GM12878 (cell line): ENCODE measurements at regions not wholly inside any gene's neighbourhood (a gene's known extent, or its start where the extent isn't known, plus 50 kb on each side); places are given as distances from the start of the nearest gene placed in this dataset.

Source experiments
- ATAC-seq: fragments of 200-7000 bp; cut with Tn5 transposase; 3 replicates; pipeline ENCODE4 v1.9.1; 2020; ENCODE audit warnings: mild to moderate bottlenecking, moderate library complexity
- BruUV-seq: library from RNA; stranded (reverse); fragments of 400-500 nt; replicated peaks from 2 replicates; lab custom pipeline; 2021; lab: Mats Ljungman, UMichigan
- CTCF ChIA-PET: fragments of 300-600 bp; sonication (Branson Sonifier 250); formaldehyde crosslinking; extraction: SDS; loops from one replicate; lab custom pipeline; 2021; ENCODE audit warnings: inconsistent platforms; lab: Yijun Ruan, JAX
- POLR2A ChIA-PET: fragments of 350-600 bp; formaldehyde crosslinking; extraction: SDS; loops from one replicate; lab custom pipeline; 2021; ENCODE audit warnings: inconsistent platforms; lab: Charles Lee
- RAD21 ChIA-PET: fragments of 300-600 bp; sonication (Branson Sonifier 250); formaldehyde crosslinking; loops from one replicate; lab custom pipeline; 2023; ENCODE audit warnings: antibody characterized with exemption; ENCODE audit not compliant: unreplicated experiment; lab: Charles Lee
- SMC1A ChIA-PET: fragments of 300-600 bp; sonication (Branson Sonifier 250); formaldehyde crosslinking; loops from one replicate; lab custom pipeline; 2023; ENCODE audit not compliant: unreplicated experiment, uncharacterized antibody; lab: Charles Lee
- DNase-seq: peaks from one replicate; pipeline ENCODE4 v3.0.0-alpha.2; 2011; ENCODE audit warnings: low read depth, low spot score
- FAIRE-seq: peaks from 3 replicates; lab custom pipeline; 2011; peaks lifted over from hg19 to GRCh38; lab: Jason Lieb, UNC
- H2AFZ ChIP-seq: 2 replicates; pipeline ENCODE4 v1.6.0; 2011; ENCODE audit warnings: low read depth, low read length, control low read depth; ENCODE audit not compliant: control insufficient read depth
- H3K27ac ChIP-seq: 2 replicates; pipeline ENCODE4 v1.5.1; 2011; ENCODE audit warnings: control low read depth; ENCODE audit not compliant: control insufficient read depth, insufficient read depth
- H3K27me3 ChIP-seq, 2 experiments: replicated peaks in 1 of 2; 2 replicates each; pipeline versions ENCODE4 v1.6.0 to v1.6.1; 2011; ENCODE audit warnings: low read length in 1 of 2; ENCODE audit not compliant: control insufficient read depth in 2 of 2, insufficient read depth in 2 of 2
- H3K36me3 ChIP-seq, 2 experiments: 2 replicates each; pipeline ENCODE4 v1.5.1; 2011; ENCODE audit warnings: low read length in 1 of 2; ENCODE audit not compliant: control insufficient read depth in 2 of 2, insufficient read depth in 2 of 2
- H3K4me1 ChIP-seq: 2 replicates; pipeline ENCODE4 v1.6.1; 2011; ENCODE audit warnings: mild to moderate bottlenecking, low read length, moderate library complexity, mixed read lengths; ENCODE audit not compliant: control insufficient read depth, insufficient read depth
- H3K4me2 ChIP-seq: 2 replicates; pipeline ENCODE4 v1.6.0; 2011; ENCODE audit warnings: control low read depth; ENCODE audit not compliant: control insufficient read depth, insufficient read depth
- H3K4me3 ChIP-seq: fragments of 200-600 bp; sonication (generic); 2 replicates; pipeline ENCODE4 v1.5.1; 2016
- H3K79me2 ChIP-seq: 2 replicates; pipeline ENCODE4 v1.6.0; 2011; ENCODE audit warnings: low read length; ENCODE audit not compliant: control insufficient read depth, insufficient read depth
- H3K9ac ChIP-seq: 2 replicates; pipeline ENCODE4 v1.8.0; 2011; ENCODE audit warnings: low read length, control low read depth, mixed read lengths; ENCODE audit not compliant: control insufficient read depth, insufficient read depth
- H3K9me3 ChIP-seq: replicated peaks from 3 replicates; pipeline ENCODE4 v1.5.1; 2011; ENCODE audit warnings: mild to moderate bottlenecking, low read length; ENCODE audit not compliant: control insufficient read depth, insufficient read depth
- H4K20me1 ChIP-seq: 2 replicates; pipeline ENCODE4 v1.6.0; 2011; ENCODE audit not compliant: control insufficient read depth, insufficient read depth
- ATF3 ChIP-seq: IDR thresholded peaks from 2 replicates; pipeline ENCODE4 v1.6.1; 2011; ENCODE audit warnings: low read depth, mild to moderate bottlenecking, low read length, moderate library complexity, borderline replicate concordance; ENCODE audit errors: extremely low read depth
- BACH1 ChIP-seq: fragments of 450-650 bp; IDR thresholded peaks from 2 replicates; pipeline ENCODE4 v1.6.1; 2017; ENCODE audit warnings: mild to moderate bottlenecking, borderline replicate concordance
- BHLHE40 ChIP-seq, 2 experiments: fragments of 450-650 bp in 1 of 2; IDR thresholded peaks; 2 replicates each; pipeline ENCODE4 v1.6.1; 2011 to 2017; ENCODE audit warnings: low read depth in 2 of 2, borderline replicate concordance in 1 of 2, improper control_type of control experiment in 1 of 2, low read length in 1 of 2, mild to moderate bottlenecking in 1 of 2
- GATAD2B ChIP-seq: fragments of 450-650 bp; conservative IDR thresholded peaks from 2 replicates; pipeline ENCODE4 v1.6.1; 2017; ENCODE audit warnings: low read depth, mild to moderate bottlenecking, moderate library complexity
- HDAC6 ChIP-seq: fragments of 200-600 bp; sonication (generic); IDR thresholded peaks from one replicate; pipeline ENCODE4 v1.8.0; 2017; ENCODE audit warnings: antibody characterized with exemption; ENCODE audit not compliant: unreplicated experiment
- IKZF1 ChIP-seq: fragments of 450-650 bp; conservative IDR thresholded peaks from 2 replicates; pipeline ENCODE4 v1.6.1; 2017; ENCODE audit warnings: antibody characterized with exemption, mild to moderate bottlenecking
- IRF3 ChIP-seq: fragments of 450-650 bp; IDR thresholded peaks from 2 replicates; pipeline ENCODE4 v1.6.1; 2014; ENCODE audit warnings: mild to moderate bottlenecking
- KLF5 ChIP-seq: fragments of 450-650 bp; IDR thresholded peaks from 2 replicates; pipeline ENCODE4 v1.6.1; 2014; ENCODE audit warnings: mild to moderate bottlenecking; ENCODE audit not compliant: partially characterized antibody
- MXI1 ChIP-seq: fragments of 150-350 bp; IDR thresholded peaks from 2 replicates; pipeline ENCODE4 v1.6.1; 2011; ENCODE audit warnings: low read depth, mild to moderate bottlenecking, inconsistent platforms, low read length, improper control_type of control experiment
- POLR2A ChIP-seq: IDR thresholded peaks from 2 replicates; pipeline ENCODE4 v1.6.1; 2011; ENCODE audit warnings: low read depth, mild to moderate bottlenecking, low read length
- RB1 ChIP-seq: fragments of 450-650 bp; formaldehyde crosslinking; IDR thresholded peaks from 2 replicates; pipeline ENCODE4 v1.6.1; 2017; ENCODE audit warnings: mild to moderate bottlenecking, borderline replicate concordance
- REST ChIP-seq: IDR thresholded peaks from 2 replicates; pipeline ENCODE4 v1.6.1; 2012; ENCODE audit warnings: mild to moderate bottlenecking, low read depth, low read length
- USF2 ChIP-seq: IDR thresholded peaks from 2 replicates; pipeline ENCODE4 v1.6.1; 2011; ENCODE audit warnings: low read depth, low read length, improper control_type of control experiment, borderline replicate concordance
- WRNIP1 ChIP-seq: IDR thresholded peaks from 2 replicates; pipeline ENCODE4 v1.6.1; 2011; ENCODE audit warnings: low read depth, low read length, improper control_type of control experiment, borderline replicate concordance
- ZNF207 ChIP-seq: fragments of 450-650 bp; IDR thresholded peaks from 2 replicates; pipeline ENCODE4 v1.6.1; 2014; ENCODE audit warnings: antibody characterized with exemption, mild to moderate bottlenecking, borderline replicate concordance
- ZNF274 ChIP-seq: IDR thresholded peaks from one replicate; pipeline ENCODE4 v1.8.0; 2011; ENCODE audit not compliant: insufficient read length, insufficient read depth
- WGBS: methylation state at CpG from one replicate; pipeline ENCODE4 v1.1.6; 2016; ENCODE audit warnings: low lambda C conversion rate; ENCODE audit not compliant: insufficient replicate concordance, insufficient coverage; ENCODE audit errors: missing lambda C conversion rate; 5-methylcytosine and 5-hydroxymethylcytosine counted together
- in situ Hi-C: fragments of 300-500 bp; cut with MboI; formaldehyde crosslinking; loops from 9 replicates; pipeline ENCODE4 v1.14.3; 2018; ENCODE audit warnings: mixed read lengths
- intact Hi-C: fragments of 100-400 bp; cut with micrococcal nuclease; formaldehyde crosslinking; loops from one replicate; pipeline ENCODE4 v1.14.2; 2022; ENCODE audit not compliant: unreplicated experiment

GRCh38 chr4:173794662-173795061, 264.6 kb upstream of the HAND2 start (continued):
- TF ChIP-seq IKZF1 (no peak), MXI1 (no peak), KLF5 (no peak)

- WGBS = 3% methylated on average over 3 of the region's 3 CpGs
- no peak for FAIRE-seq
Observed at GRCh38 chr4:173793937-173794510, 264.0 kb upstream of the HAND2 start.

More at GRCh38 chr4:173793937-173794510, 264.0 kb upstream of the HAND2 start:
- Histone ChIP-seq H3K4me2 (no peak overlapping the region), H3K27ac (no peak overlapping the region)
- TF ChIP-seq REST (no peak), GATAD2B (no peak), RB1 (no peak), BHLHE40 (IDR thresholded peaks at IDR 0.05; ENCODE audit: borderline replicate concordance in 1 of 2, low read depth in 2 of 2, low read length in 1 of 2) (no peak), POLR2A (no peak), HDAC6 (no peak), BACH1 (no peak), USF2 (no peak), IRF3 (no peak), ZNF274 (no peak), ATF3 (no peak), WRNIP1 (no peak), ZNF207 (no peak)
- TF ChIP-seq, all 136 proteins: peak for 0
- BruUV-seq = no TSS peak
- intact Hi-C loops (no loop called here), in situ Hi-C loops (no loop called here)
- no peak overlapping the region for H3K9ac ChIP-seq
- H3K79me2 ChIP-seq = no peaks in the 10 kb centered on the region
- no peaks in the 10 kb centered on the region for H3K36me3 ChIP-seq
- no peaks in the 10 kb centered on the region for H3K9me3 ChIP-seq
- ChIA-PET POLR2A (no interaction called here), SMC1A (no interaction called here), CTCF (no interaction called here), RAD21 (no interaction called here)
- no peak overlapping the region for H2AFZ ChIP-seq
- H3K4me1 ChIP-seq = no peaks in the 10 kb centered on the region
- DNase-seq (no peak), ATAC-seq (no peak)
- H3K4me3 ChIP-seq = no peak overlapping the region
- no peaks in the 10 kb centered on the region for H4K20me1 ChIP-seq
- no peaks in the 10 kb centered on the region for H3K27me3 ChIP-seq
